Memory B cell (primary cell): ENCODE measurements at regions not wholly inside any gene's neighbourhood (a gene's known extent, or its start where the extent isn't known, plus 50 kb on each side); places are given as distances from the start of the nearest gene placed in this dataset.

Experiments used
- ATAC-seq: fragments of 150-1000 bp; cut with Tn5 transposase; 2 replicates; pipeline ENCODE4 v1.10.0; 2021; ENCODE audit warnings: low read depth, mild to moderate bottlenecking, moderate library complexity
- DNase-seq, 2 donors: peaks; one replicate each; pipeline ENCODE4 v3.0.0; 2022; ENCODE audit warnings: low spot score in 2 of 2
- H3K27ac Mint-ChIP-seq: one replicate; pipeline ENCODE4 v1.8.0; 2022; ENCODE audit warnings: mild to moderate bottlenecking, moderate library complexity, mixed read lengths
- H3K27me3 Mint-ChIP-seq: one replicate; pipeline ENCODE4 v1.8.0; 2022; ENCODE audit warnings: mixed read lengths
- H3K36me3 Mint-ChIP-seq: one replicate; pipeline ENCODE4 v1.8.0; 2022; ENCODE audit warnings: mild to moderate bottlenecking, mixed read lengths
- H3K4me1 Mint-ChIP-seq: one replicate; pipeline ENCODE4 v1.8.0; 2022; ENCODE audit warnings: mixed read lengths
- H3K4me3 Mint-ChIP-seq: one replicate; pipeline ENCODE4 v1.8.0; 2022; ENCODE audit warnings: mild to moderate bottlenecking, moderate library complexity, mixed read lengths
- H3K9me3 Mint-ChIP-seq: one replicate; pipeline ENCODE4 v1.8.0; 2022; ENCODE audit warnings: mixed read lengths

DNA sequence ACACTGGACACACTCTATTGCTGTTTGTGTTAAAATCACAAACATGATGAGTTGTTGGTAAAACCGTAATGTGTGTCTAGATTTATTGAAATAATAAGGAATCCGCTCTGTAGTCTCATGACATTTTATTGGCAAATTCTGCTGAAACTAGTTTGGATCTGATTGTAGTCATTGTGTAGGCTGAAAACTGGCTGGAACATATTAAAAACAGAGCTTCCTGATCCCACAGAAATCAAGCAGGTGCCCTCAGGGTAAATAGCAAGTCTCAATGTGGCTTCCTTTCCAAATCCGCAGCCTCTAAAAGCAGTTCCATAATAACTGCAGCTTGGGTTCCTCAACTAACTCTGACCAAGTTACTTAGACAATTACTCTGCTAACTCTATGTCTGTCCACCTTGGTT is 427.5 kb upstream of the KIF2A start:
- DNase-seq (no peak), ATAC-seq (no peak)
- H3K4me1 Mint-ChIP-seq, result no peaks in the 10 kb centered on the region
- no peaks in the 10 kb centered on the region for H3K27me3 Mint-ChIP-seq
- no peak overlapping the region for H3K27ac Mint-ChIP-seq
- H3K9me3 Mint-ChIP-seq, result no peaks in the 10 kb centered on the region
- H3K4me3 Mint-ChIP-seq, result no peak overlapping the region
- H3K36me3 Mint-ChIP-seq, result no peaks in the 10 kb centered on the region

DNA sequence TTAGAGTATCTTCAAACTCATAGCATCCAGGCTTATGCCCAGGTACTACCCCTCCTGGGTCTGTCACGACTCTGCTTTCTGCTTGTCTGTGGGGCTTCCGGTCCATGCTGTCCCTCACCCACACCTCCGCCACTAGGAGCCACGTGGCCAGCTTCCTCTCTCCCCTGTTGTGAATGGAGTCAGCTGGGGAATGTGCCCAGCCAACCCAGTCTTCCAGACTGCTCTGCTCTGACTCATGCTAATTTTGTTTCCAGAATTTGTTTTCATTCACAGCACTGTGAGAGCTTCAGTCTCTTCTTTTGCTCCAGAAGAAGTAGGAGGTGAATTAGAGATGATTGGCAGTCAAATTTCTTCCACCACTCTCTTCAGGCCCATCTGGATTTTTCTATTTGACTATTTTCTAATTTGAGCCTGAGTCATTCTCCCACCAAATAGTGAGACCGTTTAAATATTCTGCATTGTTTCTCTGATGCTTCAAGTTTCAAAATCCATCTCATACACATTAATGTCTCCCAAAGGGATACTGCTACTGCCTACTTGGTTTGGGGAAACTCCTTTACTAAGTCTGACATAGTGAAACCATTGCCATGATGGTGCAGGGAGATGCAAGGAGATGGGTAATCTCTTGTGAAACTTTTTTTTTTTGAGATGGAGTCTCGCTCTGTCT is 424.1 kb upstream of the KIF2A start:
- ATAC-seq (no peak), DNase-seq (no peak)
- Mint-ChIP-seq H3K27ac (no peak overlapping the region), H3K36me3 (no peaks in the 10 kb centered on the region), H3K27me3 (peaks cover 2% of the 10 kb centered on the region), H3K4me1 (no peaks in the 10 kb centered on the region), H3K4me3 (no peak overlapping the region), H3K9me3 (no peaks in the 10 kb centered on the region)

DNA sequence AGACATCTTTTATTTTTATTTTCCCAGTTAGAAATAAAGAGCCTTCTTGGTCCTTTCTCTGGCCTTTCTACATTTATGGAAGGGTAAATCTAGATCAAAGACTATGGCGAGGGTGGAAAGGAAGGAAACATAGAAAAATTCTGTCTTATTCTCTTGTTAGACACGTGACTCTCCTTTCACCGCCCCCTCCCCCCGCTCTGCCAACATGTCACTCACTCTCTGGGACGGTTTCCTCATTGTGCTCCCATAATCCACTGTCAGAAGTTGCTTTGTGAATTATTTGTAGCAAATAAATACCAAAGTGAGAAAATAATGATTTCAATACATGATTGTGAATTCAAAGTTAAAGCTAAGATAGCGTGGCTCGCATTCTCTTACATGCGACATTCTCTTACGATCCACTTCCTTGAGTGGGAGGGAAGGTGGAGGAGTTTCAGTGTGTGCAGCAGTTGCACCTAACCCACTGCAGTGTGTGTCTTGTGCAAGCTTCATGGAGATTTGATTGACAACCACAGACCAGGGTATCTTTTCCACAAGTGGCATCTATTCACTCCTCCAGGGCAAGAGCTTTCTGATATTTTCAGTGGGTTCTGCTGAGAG is 423.0 kb upstream of the KIF2A start:
- no peaks in the 10 kb centered on the region for H3K4me1 Mint-ChIP-seq
- ATAC-seq (no peak), DNase-seq (no peak)
- H3K9me3 Mint-ChIP-seq, result peaks cover 3% of the 10 kb centered on the region
- no peak overlapping the region for H3K4me3 Mint-ChIP-seq
- H3K36me3 Mint-ChIP-seq, result no peaks in the 10 kb centered on the region
- no peak overlapping the region for H3K27ac Mint-ChIP-seq
- H3K27me3 Mint-ChIP-seq, result peaks cover 4% of the 10 kb centered on the region

DNA sequence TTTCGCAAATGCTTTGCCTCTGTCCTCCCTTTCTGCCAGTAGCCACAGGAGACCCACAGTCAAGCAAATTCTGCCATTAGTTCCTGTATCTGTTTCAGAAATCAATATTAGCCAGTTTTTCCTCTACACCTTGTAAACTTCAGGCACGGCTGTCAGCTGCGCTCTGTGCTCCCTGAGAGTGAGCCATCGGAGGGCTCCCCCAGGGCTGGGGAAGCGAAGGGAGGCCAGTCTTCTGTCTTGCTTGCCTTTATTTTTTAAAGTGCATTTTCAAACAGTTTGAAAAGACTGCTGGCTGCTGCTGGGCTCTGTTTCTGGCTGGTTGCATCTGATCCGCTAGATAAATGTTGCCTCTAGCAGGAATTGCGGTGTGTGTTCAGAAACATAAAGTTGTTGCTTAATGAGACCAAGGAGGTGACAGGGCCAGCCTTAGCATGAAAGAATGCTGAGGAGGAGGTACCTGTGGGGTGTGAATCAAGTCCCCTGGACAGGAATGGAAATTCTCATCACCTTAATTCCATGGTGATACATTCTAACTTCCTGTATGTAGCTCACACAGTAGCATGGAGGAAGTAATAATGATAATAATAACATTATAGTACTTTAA is 421.7 kb upstream of the KIF2A start:
- H3K36me3 Mint-ChIP-seq, result no peaks in the 10 kb centered on the region
- ATAC-seq, result no peak
- H3K27ac Mint-ChIP-seq, result no peak overlapping the region
- H3K9me3 Mint-ChIP-seq, result peaks cover 6% of the 10 kb centered on the region
- no peak overlapping the region for H3K4me3 Mint-ChIP-seq
- H3K4me1 Mint-ChIP-seq, result no peaks in the 10 kb centered on the region
- no peak for DNase-seq
- H3K27me3 Mint-ChIP-seq, result peaks cover 4% of the 10 kb centered on the region

DNA sequence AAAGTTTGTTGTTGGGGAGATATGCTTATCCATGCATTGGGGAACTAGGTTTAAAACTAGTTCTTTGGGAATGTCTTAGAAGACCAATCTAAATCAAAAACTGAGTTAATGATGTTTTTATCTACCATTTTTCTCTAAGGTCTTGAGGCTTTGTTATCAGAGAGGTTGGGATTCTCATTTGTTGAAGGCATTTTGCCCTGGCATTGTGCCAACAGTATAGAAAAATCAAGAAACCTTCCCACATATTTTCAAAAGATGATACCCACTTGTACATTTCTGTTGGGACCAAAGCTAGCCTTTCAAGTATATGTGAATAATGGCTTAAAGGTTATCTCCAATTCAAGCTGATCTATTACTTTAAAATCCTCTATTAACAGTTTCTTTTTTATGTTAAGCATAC is 419.8 kb upstream of the KIF2A start:
- Mint-ChIP-seq H3K36me3 (no peaks in the 10 kb centered on the region), H3K27ac (no peak overlapping the region), H3K4me3 (no peak overlapping the region), H3K27me3 (peaks cover 4% of the 10 kb centered on the region), H3K4me1 (no peaks in the 10 kb centered on the region), H3K9me3 (peaks cover 6% of the 10 kb centered on the region)
- DNase-seq, result no peak
- no peak for ATAC-seq

DNA sequence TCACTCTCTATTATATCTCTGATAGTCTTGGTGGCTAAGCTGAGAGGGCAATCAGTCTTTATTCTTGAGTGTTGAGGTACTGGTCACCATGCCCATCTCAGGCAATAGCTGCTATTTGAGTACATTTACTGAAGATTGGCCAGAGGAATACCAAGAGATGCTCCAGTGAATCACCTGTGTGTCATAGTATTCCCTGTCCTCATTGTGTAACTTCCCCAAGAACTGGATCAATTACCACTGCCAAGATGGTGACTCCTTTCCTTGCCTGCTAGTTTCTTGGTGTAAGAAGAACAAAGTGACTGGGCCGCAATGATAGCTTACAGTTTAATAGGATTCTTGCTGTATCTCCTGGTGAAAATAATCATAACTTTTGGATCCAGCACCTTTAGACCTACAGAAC is 418.7 kb upstream of the KIF2A start:
- DNase-seq (no peak), ATAC-seq (no peak)
- peaks cover 4% of the 10 kb centered on the region for H3K27me3 Mint-ChIP-seq
- no peaks in the 10 kb centered on the region for H3K4me1 Mint-ChIP-seq
- no peaks in the 10 kb centered on the region for H3K36me3 Mint-ChIP-seq
- no peak overlapping the region for H3K4me3 Mint-ChIP-seq
- no peak overlapping the region for H3K27ac Mint-ChIP-seq
- peaks cover 6% of the 10 kb centered on the region for H3K9me3 Mint-ChIP-seq

DNA sequence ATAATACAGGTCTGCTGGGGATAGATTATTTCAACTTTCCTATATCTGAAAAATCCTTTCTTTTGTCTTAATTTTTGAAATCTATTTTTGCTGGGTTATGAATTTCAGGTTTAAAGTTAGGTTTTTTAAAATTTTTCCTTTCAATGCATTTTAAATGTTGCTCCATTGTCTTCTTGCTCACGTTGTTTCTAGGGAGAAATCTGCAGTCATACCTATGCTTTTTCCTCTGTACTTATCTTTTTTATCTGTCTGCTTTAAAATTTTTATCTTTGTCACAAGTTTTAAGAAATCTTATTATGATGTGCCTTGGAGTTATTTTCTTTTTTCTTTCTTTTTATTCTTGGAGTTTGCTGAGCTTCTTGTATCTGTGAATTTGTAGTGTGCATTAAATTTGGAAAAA is 412.0 kb upstream of the KIF2A start:
- ATAC-seq, result no peak
- Mint-ChIP-seq H3K4me1 (no peaks in the 10 kb centered on the region), H3K27me3 (no peaks in the 10 kb centered on the region), H3K36me3 (no peaks in the 10 kb centered on the region), H3K27ac (no peak overlapping the region), H3K9me3 (peaks cover 6% of the 10 kb centered on the region), H3K4me3 (no peak overlapping the region)
- no peak for DNase-seq

DNA sequence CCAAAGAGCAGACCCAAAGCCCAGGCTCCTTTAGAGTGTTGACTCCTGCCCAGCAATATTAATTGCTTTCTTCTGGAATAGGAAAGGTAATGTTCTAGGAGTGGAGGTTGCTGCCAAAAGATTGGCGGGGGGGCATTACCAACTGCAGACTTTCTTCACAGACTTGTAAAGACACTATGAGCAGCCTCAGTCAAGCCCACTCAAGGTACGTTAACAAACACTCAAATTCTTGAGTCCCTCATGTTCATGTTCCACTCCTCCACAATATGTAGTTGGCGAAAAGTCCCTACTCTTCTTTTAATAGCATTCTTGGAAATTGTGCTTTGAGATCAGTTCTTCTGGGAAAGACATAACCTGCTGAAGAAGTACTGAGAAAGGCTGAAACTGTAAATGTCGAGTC is 409.2 kb upstream of the KIF2A start:
- ATAC-seq (no peak), DNase-seq (no peak)
- Mint-ChIP-seq H3K27me3 (no peaks in the 10 kb centered on the region), H3K27ac (no peak overlapping the region), H3K4me3 (no peak overlapping the region), H3K4me1 (no peaks in the 10 kb centered on the region), H3K36me3 (no peaks in the 10 kb centered on the region), H3K9me3 (peaks cover 6% of the 10 kb centered on the region)

DNA sequence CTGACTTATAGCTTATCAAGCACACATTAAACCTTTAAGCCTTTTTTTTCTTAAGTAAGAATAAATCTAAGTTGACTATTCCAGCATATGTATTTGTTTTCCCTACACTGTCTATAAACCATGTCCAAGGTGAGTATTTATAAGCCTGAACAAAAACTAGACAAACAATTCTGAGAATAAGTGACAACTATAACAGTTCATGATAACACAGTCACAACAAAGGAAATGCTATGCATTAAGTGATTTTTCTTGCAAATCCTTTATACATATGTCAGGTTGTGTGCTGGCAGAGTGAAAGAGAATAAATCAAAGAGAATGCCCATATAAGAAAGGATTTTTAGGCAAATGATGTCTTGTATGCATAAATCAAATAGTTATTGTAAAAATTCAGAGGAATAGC is 408.8 kb upstream of the KIF2A start:
- H3K27ac Mint-ChIP-seq, result no peak overlapping the region
- no peak for DNase-seq
- ATAC-seq, result no peak
- no peaks in the 10 kb centered on the region for H3K27me3 Mint-ChIP-seq
- peaks cover 6% of the 10 kb centered on the region for H3K9me3 Mint-ChIP-seq
- no peaks in the 10 kb centered on the region for H3K4me1 Mint-ChIP-seq
- H3K36me3 Mint-ChIP-seq, result no peaks in the 10 kb centered on the region
- H3K4me3 Mint-ChIP-seq, result no peak overlapping the region

DNA sequence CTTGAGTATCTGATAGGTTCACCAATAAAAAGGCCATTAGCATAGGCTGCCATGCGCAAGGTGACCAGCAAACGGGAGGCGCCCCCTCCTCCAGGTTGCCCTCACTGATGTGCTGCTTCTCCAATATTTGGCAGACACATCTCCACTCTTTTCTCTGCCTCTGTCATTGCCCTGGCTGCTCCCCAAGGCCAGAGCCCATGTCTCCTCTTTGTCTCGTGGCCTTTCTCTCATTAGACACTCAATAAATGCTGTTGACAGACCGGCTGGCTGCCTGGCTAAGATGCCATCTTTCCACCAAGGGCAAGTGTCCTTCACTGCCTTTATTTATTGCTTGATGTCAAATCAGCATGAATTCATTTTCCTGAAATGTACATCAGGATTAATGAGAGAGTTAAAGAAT is 404.0 kb upstream of the KIF2A start:
- no peak overlapping the region for H3K4me3 Mint-ChIP-seq
- no peaks in the 10 kb centered on the region for H3K4me1 Mint-ChIP-seq
- H3K36me3 Mint-ChIP-seq, result no peaks in the 10 kb centered on the region
- no peak for ATAC-seq
- no peak for DNase-seq
- no peaks in the 10 kb centered on the region for H3K9me3 Mint-ChIP-seq
- no peak overlapping the region for H3K27ac Mint-ChIP-seq
- no peaks in the 10 kb centered on the region for H3K27me3 Mint-ChIP-seq

DNA sequence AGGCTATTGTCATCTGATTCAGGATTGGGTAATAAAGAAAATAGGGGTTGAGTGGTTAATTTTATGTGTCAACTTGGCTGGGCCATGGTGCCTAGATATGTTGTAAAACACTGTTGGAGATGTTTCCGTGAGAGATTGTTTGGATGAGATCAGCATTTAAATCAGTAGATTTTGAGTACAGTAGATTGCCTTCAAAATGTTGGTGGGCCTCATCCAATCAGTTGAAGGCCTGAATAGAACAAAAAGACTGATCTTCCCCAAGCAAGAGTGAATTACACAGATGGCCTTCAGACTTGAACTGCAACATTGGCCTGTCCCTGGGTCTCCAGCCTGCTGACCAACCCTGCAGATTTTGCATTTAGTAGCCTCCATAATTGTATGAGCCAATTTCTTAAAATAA is 401.3 kb upstream of the KIF2A start:
- Mint-ChIP-seq H3K4me3 (no peak overlapping the region), H3K27me3 (no peaks in the 10 kb centered on the region), H3K4me1 (no peaks in the 10 kb centered on the region), H3K27ac (no peak overlapping the region), H3K9me3 (no peaks in the 10 kb centered on the region), H3K36me3 (no peaks in the 10 kb centered on the region)
- ATAC-seq (no peak), DNase-seq (no peak)

DNA sequence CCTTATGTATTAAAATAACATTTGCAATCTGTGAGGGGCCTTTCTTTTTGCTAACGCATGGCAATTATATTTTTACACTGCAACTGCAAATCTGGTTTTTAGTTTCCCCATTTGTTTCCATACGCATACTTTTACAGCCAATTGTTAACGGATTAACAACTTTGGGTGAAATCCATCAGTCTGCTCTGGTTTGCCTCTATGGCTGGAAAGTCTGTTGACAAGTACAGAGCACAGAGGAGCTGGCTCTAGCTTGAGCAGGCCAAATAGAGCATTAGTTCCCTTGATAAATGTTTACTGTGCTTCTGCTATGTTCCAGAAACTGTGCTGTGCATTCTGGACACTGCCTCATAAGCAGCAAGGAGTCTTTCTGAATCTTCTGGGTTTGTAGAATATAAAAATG is 400.4 kb upstream of the KIF2A start:
- Mint-ChIP-seq H3K4me3 (no peak overlapping the region), H3K27me3 (no peaks in the 10 kb centered on the region), H3K4me1 (no peaks in the 10 kb centered on the region), H3K9me3 (peaks cover 3% of the 10 kb centered on the region), H3K36me3 (no peaks in the 10 kb centered on the region), H3K27ac (no peak overlapping the region)
- DNase-seq, result no peak
- no peak for ATAC-seq

DNA sequence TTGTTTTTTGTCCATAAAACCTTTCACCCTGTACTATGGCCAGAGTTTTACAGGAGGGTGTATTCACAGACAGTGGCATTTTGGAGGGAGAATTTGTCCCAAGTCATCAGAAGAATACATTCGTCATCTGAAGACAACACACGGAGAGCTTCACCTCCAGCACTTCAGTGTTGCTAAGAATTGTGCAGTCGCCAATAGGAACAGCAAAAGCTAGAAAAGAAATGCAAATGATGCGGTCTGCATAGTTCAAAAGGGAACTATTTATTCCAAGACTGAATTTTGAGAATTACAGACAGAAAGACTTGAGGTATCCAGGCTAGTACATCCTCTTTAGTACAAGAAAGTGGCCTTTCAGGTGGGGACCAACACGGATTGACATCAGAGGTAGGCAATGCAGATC is 399.2 kb upstream of the KIF2A start:
- no peaks in the 10 kb centered on the region for H3K36me3 Mint-ChIP-seq
- H3K4me3 Mint-ChIP-seq, result no peak overlapping the region
- no peaks in the 10 kb centered on the region for H3K27me3 Mint-ChIP-seq
- H3K4me1 Mint-ChIP-seq, result no peaks in the 10 kb centered on the region
- H3K9me3 Mint-ChIP-seq, result peaks cover 3% of the 10 kb centered on the region
- ATAC-seq, result no peak
- DNase-seq, result no peak
- H3K27ac Mint-ChIP-seq, result no peak overlapping the region

DNA sequence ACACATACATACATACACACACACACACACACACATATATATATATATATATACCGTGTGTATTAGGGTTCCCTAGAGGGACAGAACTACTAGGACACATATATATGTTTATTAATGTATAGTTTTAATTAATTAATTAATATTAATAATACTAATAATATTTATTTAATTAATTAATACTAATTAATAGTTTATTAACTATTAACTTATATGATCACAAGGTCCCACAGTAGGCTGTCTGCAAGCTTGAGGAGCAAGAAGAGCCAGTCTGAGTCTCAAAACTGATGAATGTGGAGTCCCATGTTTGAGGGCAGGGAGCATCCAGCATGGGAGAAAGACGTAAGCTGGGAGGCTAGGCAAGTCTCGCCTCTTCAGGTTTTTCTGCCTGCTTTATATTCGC is 398.0 kb upstream of the KIF2A start:
- Mint-ChIP-seq H3K4me3 (no peak overlapping the region), H3K4me1 (no peaks in the 10 kb centered on the region), H3K27me3 (no peaks in the 10 kb centered on the region), H3K9me3 (peaks cover 3% of the 10 kb centered on the region), H3K36me3 (no peaks in the 10 kb centered on the region), H3K27ac (no peak overlapping the region)
- no peak for ATAC-seq
- DNase-seq, result no peak

DNA sequence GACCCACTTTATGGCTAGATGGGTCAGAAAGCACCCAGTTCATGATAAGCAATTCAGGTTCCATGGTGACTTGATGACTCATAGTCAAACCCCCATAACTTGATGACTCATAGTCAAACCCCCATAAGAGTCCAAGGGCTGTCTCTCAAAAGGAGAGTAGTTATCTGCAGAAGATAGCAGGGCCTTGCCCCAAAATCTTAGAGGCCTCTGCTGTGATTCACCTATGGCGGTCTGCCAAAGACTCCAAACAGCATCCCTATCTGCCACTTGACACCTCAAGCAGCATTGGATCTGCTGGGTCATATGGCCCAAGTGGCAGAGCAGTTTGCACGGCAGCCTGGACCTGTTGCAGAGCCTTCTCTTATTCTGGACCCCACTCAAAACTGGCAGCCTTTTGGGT is 395.2 kb upstream of the KIF2A start:
- Mint-ChIP-seq H3K27ac (no peak overlapping the region), H3K4me1 (no peaks in the 10 kb centered on the region), H3K4me3 (no peak overlapping the region), H3K27me3 (no peaks in the 10 kb centered on the region), H3K36me3 (no peaks in the 10 kb centered on the region), H3K9me3 (peaks cover 3% of the 10 kb centered on the region)
- DNase-seq (no peak), ATAC-seq (no peak)
